ENCODE measurements at regions not wholly inside any gene's neighbourhood (a gene's known extent, or its start where the extent isn't known, plus 50 kb on each side); places are given as distances from the start of the nearest gene placed in this dataset.

DNA sequence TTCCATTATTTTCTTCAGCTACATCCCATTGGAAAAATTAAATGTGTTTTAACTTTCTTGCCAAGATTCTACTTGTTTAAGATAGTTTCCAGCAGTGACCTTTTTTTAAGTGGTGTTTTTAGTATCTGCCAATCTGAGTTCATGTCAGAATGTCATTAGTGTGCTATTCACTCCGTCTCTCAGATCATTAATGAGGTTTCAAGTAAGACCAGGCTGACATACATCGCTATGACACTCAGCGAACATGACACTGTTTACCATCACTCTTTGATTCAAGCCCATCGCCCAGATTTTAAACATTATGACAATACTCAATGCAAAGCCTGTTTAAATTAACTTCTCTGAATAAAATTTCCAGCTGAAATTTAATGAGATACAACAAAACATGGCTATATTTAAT lies 272.0 kb upstream of the KYNU start:
- TF ChIP-seq TAF1 (IDR thresholded peaks at IDR 0.05; ENCODE audit: borderline replicate concordance, insufficient read depth, low read length) = no peak
- TF ChIP-seq, protein P1, sequence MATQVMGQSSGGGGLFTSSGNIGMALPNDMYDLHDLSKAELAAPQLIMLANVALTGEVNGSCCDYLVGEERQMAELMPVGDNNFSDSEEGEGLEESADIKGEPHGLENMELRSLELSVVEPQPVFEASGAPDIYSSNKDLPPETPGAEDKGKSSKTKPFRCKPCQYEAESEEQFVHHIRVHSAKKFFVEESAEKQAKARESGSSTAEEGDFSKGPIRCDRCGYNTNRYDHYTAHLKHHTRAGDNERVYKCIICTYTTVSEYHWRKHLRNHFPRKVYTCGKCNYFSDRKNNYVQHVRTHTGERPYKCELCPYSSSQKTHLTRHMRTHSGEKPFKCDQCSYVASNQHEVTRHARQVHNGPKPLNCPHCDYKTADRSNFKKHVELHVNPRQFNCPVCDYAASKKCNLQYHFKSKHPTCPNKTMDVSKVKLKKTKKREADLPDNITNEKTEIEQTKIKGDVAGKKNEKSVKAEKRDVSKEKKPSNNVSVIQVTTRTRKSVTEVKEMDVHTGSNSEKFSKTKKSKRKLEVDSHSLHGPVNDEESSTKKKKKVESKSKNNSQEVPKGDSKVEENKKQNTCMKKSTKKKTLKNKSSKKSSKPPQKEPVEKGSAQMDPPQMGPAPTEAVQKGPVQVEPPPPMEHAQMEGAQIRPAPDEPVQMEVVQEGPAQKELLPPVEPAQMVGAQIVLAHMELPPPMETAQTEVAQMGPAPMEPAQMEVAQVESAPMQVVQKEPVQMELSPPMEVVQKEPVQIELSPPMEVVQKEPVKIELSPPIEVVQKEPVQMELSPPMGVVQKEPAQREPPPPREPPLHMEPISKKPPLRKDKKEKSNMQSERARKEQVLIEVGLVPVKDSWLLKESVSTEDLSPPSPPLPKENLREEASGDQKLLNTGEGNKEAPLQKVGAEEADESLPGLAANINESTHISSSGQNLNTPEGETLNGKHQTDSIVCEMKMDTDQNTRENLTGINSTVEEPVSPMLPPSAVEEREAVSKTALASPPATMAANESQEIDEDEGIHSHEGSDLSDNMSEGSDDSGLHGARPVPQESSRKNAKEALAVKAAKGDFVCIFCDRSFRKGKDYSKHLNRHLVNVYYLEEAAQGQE (IDR thresholded peaks at IDR 0.05; ENCODE audit: insufficient read depth in 1 of 2, low read depth in 2 of 2, low read length in 2 of 2) = no peak
- no peak for TF ChIP-seq POLR2AphosphoS5 (IDR thresholded peaks at IDR 0.05; ENCODE audit: low read depth, low read length)
- TF ChIP-seq SIN3A (IDR thresholded peaks at IDR 0.05; ENCODE audit: borderline replicate concordance, insufficient read depth, low read length) = no peak
